ENCODE measurements at regions not wholly inside any gene's neighbourhood (a gene's known extent, or its start where the extent isn't known, plus 50 kb on each side); places are given as distances from the start of the nearest gene placed in this dataset.

DNA sequence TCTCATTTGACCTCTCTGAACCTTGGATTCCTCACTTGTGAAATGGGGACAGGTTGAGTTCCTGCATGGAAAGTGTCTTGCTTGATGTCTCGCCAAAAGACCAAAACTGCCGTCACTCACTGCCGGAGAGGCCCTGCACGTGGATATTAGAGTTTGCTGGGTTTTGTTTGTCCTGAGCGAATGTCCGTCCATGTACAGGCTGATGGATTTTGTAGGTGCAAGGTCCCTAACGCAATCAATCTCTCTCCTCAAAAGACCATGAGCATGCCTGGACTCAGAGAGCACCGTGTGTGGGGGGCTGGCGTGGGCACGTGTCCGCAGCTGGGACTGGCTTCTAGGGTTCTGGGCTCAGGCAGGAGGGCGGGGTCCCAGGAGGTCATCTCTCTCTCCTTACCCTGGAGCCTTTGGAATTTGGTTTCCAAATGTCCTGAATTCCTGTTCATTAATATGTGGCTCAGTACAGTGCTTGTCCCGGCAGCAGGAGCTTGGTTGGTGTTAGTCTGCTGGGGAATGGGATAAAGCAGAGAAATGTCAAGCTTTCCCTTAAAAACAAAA lies 146.0 kb upstream of the IER5L start:
- intact Hi-C loops (cut with DNase I; ENCODE audit: low total_unique reads): loop anchor here (10.0 kb wide), 1 partner anchor 59 kb away; no protein-coding TSS in a partner anchor
- Histone ChIP-seq H3K27me3 (no peaks in the 10 kb centered on the region), H3K4me1 (peaks cover 27 to 71% (median 48%) of the 10 kb centered on the region in 4 donors), H3K36me3 (no peaks in the 10 kb centered on the region), H3K27ac (peak overlapping the region in 3 of 5 donors; percentile 88 to 93 (median 89)), H3K4me3 (no peak overlapping the region), H3K9me3 (no peaks in the 10 kb centered on the region)
- TF ChIP-seq POLR2AphosphoS5 (IDR thresholded peaks at IDR 0.05): no peak
- TF ChIP-seq, protein P1, sequence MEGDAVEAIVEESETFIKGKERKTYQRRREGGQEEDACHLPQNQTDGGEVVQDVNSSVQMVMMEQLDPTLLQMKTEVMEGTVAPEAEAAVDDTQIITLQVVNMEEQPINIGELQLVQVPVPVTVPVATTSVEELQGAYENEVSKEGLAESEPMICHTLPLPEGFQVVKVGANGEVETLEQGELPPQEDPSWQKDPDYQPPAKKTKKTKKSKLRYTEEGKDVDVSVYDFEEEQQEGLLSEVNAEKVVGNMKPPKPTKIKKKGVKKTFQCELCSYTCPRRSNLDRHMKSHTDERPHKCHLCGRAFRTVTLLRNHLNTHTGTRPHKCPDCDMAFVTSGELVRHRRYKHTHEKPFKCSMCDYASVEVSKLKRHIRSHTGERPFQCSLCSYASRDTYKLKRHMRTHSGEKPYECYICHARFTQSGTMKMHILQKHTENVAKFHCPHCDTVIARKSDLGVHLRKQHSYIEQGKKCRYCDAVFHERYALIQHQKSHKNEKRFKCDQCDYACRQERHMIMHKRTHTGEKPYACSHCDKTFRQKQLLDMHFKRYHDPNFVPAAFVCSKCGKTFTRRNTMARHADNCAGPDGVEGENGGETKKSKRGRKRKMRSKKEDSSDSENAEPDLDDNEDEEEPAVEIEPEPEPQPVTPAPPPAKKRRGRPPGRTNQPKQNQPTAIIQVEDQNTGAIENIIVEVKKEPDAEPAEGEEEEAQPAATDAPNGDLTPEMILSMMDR (IDR thresholded peaks at IDR 0.05): no peak
- TF ChIP-seq EP300 (IDR thresholded peaks at IDR 0.05): no peak
- no peak for TF ChIP-seq POLR2A (IDR thresholded peaks at IDR 0.05)
- WGBS, 5 donors: 60 to 77% (median 76%) methylated on average over 13 of the region's 13 CpGs
- DNase-seq: peak in 1 of 2 donors; percentile 3

DNA sequence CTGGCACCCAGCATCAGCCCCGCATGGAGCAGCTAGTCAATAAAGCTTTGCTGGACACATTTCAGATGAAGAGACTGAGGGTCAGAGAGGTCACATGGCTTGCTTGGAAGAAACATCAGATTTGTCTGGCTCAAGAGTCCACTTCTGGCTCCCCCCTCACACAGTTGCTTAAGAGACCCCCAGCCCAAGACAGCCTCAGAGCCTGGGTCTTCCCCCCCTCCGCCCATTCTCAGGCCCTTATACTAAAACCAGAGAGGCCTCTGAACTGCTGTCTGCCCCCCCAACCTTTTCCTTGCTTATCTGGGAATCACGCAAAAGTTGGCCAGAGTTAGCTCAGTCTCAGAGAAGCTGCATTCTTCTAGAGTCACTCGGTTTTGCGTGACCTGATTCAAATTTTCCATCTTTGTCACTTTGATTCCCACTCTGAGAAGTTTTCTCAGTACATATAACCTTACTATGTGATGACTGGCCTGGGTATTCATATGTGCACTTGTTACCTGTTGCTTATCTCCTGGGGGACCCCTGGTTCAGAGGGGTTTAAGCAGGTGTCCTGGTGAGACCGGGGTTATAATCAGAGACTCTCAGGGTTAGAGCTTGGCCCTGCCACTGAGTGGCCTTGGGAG lies 145.4 kb upstream of the IER5L start:
- 51 to 57% (median 56%) methylated on average over 6 of the region's 6 CpGs for WGBS, 5 donors
- no peaks in the 10 kb centered on the region for H3K9me3 ChIP-seq
- DNase-seq: peak in 1 of 2 donors; percentile 31
- peak overlapping the region in 3 of 5 donors; percentile 88 to 93 (median 89) for H3K27ac ChIP-seq
- H3K4me1 ChIP-seq: peaks cover 32 to 71% (median 53%) of the 10 kb centered on the region in 4 donors
- intact Hi-C loops (cut with DNase I; ENCODE audit: low total_unique reads): loop anchor here (10.0 kb wide), 1 partner anchor 59 kb away; no protein-coding TSS in a partner anchor
- no peaks in the 10 kb centered on the region for H3K36me3 ChIP-seq
- no peak overlapping the region for H3K4me3 ChIP-seq
- TF ChIP-seq EP300 (IDR thresholded peaks at IDR 0.05) (no peak), POLR2AphosphoS5 (IDR thresholded peaks at IDR 0.05) (no peak), POLR2A (IDR thresholded peaks at IDR 0.05) (no peak)
- TF ChIP-seq, protein P1 (IDR thresholded peaks at IDR 0.05): no peak
- no peaks in the 10 kb centered on the region for H3K27me3 ChIP-seq

DNA sequence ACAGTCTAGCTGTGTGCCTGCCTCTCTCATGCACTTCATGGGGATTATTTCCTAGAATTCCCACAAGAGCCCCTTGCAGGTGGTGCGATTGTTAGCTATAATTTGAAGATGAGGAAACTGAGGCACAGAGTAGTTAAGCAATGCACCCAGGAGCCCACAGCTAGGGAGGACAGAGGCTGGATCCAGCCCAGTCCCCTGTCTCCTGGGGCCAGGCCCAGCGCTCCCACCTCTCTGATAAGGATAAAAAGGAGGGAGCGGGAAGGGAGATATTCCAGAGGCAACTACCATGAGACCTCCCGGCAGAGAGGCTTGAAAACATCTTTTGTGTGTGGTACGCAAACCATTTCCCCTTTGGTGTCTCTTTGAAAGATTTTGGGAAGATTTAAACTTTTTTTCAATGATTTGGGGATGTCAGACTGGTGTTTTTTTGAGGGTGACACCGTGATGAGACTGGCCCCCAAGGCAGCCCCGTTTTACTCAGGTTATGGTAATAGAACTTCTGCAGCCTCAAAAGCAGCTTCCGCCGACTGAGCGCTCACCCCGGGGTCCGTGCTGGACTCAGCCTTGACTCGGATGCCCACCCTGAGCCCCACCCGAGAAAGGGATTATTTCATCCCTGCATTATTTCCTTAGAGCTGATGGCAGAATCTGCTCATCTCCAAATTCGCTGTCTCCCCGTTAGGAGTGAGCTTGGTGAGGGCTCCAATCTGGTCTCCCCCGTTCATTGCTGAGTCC lies 144.7 kb upstream of the IER5L start:
- TF ChIP-seq POLR2AphosphoS5 (IDR thresholded peaks at IDR 0.05): no peak
- TF ChIP-seq, protein P1 (IDR thresholded peaks at IDR 0.05): no peak
- no peak for TF ChIP-seq POLR2A (IDR thresholded peaks at IDR 0.05)
- no peak for TF ChIP-seq EP300 (IDR thresholded peaks at IDR 0.05)
- Histone ChIP-seq H3K27ac (peak overlapping the region in 4 of 5 donors; percentile 6 to 93 (median 88)), H3K4me3 (no peak overlapping the region), H3K27me3 (no peaks in the 10 kb centered on the region), H3K36me3 (no peaks in the 10 kb centered on the region), H3K4me1 (peaks cover 38 to 71% (median 60%) of the 10 kb centered on the region in 4 donors), H3K9me3 (no peaks in the 10 kb centered on the region)
- no peak for DNase-seq
- WGBS, 5 donors: 74 to 84% (median 78%) methylated on average over 17 of the region's 17 CpGs
- intact Hi-C loops (cut with DNase I; ENCODE audit: low total_unique reads): loop anchor here (10.0 kb wide), 1 partner anchor 58 kb away; no protein-coding TSS in a partner anchor

DNA sequence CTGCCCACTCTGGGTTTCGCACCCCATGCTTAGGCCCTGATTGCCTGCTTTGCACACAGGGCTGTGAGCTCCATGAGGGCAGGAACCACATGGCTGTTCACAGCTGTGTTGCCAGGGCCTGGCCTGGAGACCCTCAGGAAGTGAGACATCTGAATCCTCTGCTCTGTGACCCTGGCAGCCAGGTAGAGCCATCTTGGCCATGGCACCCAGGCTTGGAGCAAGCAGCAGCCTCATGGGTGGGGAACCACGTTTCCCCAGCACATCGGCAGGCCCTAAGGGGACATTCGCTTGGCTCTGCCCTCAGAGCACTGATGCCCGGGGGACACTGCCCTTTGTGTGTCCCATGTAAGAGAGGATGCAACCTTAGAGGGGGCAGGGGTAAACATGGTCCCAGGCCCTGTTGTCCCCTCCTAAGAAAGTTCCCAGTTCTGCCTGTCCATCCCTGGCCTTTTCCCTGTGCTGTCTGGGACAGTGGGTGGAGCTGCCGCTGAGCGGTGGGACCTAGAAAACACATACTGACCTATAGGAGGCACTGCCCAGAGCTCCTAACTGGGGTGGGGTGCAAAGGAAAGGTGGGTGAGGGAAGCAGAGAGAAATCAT lies 144.1 kb upstream of the IER5L start:
- intact Hi-C loops (cut with DNase I; ENCODE audit: low total_unique reads): loop anchor here (10.0 kb wide), 1 partner anchor 57 kb away; no protein-coding TSS in a partner anchor
- 77 to 93% (median 92%) methylated on average over 7 of the region's 7 CpGs for WGBS, 5 donors
- TF ChIP-seq EP300 (IDR thresholded peaks at IDR 0.05): no peak
- Histone ChIP-seq H3K27ac (peak overlapping the region; percentile 85 to 93 (median 89)), H3K4me3 (no peak overlapping the region), H3K27me3 (no peaks in the 10 kb centered on the region), H3K4me1 (peaks cover 41 to 73% (median 62%) of the 10 kb centered on the region in 4 donors), H3K36me3 (no peaks in the 10 kb centered on the region), H3K9me3 (no peaks in the 10 kb centered on the region)
- no peak for DNase-seq
